ENCODE measurements at regions not wholly inside any gene's neighbourhood (a gene's known extent, or its start where the extent isn't known, plus 50 kb on each side); places are given as distances from the start of the nearest gene placed in this dataset.

DNA sequence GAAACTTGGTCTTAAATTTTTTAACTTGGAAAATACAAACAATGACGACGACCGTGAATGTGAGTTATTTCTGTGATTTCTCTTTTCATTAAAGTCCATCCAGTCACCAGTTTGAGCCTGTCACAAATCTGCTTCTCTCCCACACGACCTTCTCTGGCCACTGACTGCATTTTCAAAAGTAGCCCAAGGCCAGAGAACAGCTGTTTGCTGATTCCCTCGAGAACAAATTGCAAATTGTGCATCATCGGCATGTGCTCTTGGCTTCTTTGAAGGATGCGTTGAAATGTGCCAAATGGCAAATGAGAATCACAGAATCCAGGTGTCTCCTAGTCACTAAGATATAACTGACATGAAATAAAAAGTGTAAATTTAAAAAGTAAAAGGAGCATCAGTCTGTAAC is 106.4 kb downstream of the AQP9 start:
- Histone ChIP-seq H3K9me3 (ENCODE audit: control insufficient read depth in 1 of 2, insufficient read depth in 1 of 2, low read depth in 1 of 2, low read length in 2 of 2) (no peaks in the 10 kb centered on the region), H3K4me2 (ENCODE audit: low read length) (no peak overlapping the region), H3K4me3 (replicated peaks in 1 of 2; ENCODE audit: low read depth in 1 of 2, low read length in 2 of 2) (no peak overlapping the region), H3K4me1 (ENCODE audit: control insufficient read depth in 1 of 2, insufficient read depth in 2 of 2, low read length in 2 of 2) (no peaks in the 10 kb centered on the region), H3K27ac (ENCODE audit: low read depth, low read length) (no peak overlapping the region), H2AFZ (ENCODE audit: low read depth, low read length, poor library complexity, severe bottlenecking) (no peak overlapping the region), H4K20me1 (ENCODE audit: insufficient read depth) (no peaks in the 10 kb centered on the region), H3K36me3 (ENCODE audit: control insufficient read depth in 1 of 2, insufficient read depth in 2 of 2, low read length in 2 of 2) (no peaks in the 10 kb centered on the region), H3K79me2 (ENCODE audit: insufficient read depth, low read length) (no peaks in the 10 kb centered on the region), H3K27me3 (ENCODE audit: insufficient read depth, low read length) (no peaks in the 10 kb centered on the region; the same call in 1 of the 2 replicates), H3K9ac (ENCODE audit: low read length) (no peak overlapping the region), H3K9me2 (ENCODE audit: insufficient read depth) (no peaks in the 10 kb centered on the region)
- no TSS peak for BruUV-seq (replicated peaks)
- DNase-seq (ENCODE audit: low read depth, low spot score) (no peak), ATAC-seq (no peak)
- RAD21 ChIA-PET (ENCODE audit: low non-redundant PET in 1 of 2, low total read pairs in 2 of 2, uncharacterized antibody in 2 of 2, unreplicated experiment in 2 of 2) = no interaction called here
- POLR2A ChIA-PET = no interaction called here
- intact Hi-C loops (cut with micrococcal nuclease) = no loop called here
- CTCF ChIA-PET = no interaction called here
- TF ChIP-seq, protein P1, sequence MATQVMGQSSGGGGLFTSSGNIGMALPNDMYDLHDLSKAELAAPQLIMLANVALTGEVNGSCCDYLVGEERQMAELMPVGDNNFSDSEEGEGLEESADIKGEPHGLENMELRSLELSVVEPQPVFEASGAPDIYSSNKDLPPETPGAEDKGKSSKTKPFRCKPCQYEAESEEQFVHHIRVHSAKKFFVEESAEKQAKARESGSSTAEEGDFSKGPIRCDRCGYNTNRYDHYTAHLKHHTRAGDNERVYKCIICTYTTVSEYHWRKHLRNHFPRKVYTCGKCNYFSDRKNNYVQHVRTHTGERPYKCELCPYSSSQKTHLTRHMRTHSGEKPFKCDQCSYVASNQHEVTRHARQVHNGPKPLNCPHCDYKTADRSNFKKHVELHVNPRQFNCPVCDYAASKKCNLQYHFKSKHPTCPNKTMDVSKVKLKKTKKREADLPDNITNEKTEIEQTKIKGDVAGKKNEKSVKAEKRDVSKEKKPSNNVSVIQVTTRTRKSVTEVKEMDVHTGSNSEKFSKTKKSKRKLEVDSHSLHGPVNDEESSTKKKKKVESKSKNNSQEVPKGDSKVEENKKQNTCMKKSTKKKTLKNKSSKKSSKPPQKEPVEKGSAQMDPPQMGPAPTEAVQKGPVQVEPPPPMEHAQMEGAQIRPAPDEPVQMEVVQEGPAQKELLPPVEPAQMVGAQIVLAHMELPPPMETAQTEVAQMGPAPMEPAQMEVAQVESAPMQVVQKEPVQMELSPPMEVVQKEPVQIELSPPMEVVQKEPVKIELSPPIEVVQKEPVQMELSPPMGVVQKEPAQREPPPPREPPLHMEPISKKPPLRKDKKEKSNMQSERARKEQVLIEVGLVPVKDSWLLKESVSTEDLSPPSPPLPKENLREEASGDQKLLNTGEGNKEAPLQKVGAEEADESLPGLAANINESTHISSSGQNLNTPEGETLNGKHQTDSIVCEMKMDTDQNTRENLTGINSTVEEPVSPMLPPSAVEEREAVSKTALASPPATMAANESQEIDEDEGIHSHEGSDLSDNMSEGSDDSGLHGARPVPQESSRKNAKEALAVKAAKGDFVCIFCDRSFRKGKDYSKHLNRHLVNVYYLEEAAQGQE (IDR thresholded peaks at IDR 0.05; ENCODE audit: low read depth) = no peak
- TF ChIP-seq YY1 (IDR thresholded peaks at IDR 0.05; ENCODE audit: extremely low read depth, insufficient replicate concordance, low read depth, low read length) = no peak
- no peak for TF ChIP-seq SRF (IDR thresholded peaks at IDR 0.05; ENCODE audit: low read depth)
- no peak for TF ChIP-seq FOSL1 (IDR thresholded peaks at IDR 0.05; ENCODE audit: low read depth)
- TF ChIP-seq, protein P2, sequence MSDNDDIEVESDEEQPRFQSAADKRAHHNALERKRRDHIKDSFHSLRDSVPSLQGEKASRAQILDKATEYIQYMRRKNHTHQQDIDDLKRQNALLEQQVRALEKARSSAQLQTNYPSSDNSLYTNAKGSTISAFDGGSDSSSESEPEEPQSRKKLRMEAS (IDR thresholded peaks at IDR 0.05) = no peak
- TF ChIP-seq SIN3A (IDR thresholded peaks at IDR 0.05; ENCODE audit: low read depth) = no peak
- TF ChIP-seq ELF1 (IDR thresholded peaks at IDR 0.05; ENCODE audit: borderline replicate concordance, low read depth) = no peak

DNA sequence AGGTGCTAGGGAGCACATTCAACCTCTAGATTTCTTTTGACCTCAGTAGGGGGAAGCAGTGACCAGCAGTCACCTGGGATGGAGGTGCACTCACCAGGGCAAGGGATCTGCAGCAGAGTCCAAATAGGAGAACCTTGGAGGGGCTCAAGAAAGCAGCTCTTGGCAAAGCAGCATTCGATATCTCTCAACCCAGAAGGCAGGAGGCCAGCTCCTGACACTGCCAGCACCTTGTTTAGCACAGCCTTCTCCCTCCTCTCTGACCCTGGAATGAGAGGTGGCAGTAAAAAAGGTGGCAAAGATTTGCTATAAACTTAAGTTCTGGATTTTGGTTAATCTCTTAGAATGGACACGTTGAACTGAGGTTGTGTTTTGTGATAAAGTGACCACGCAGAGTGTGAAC is 107.9 kb downstream of the AQP9 start:
- Histone ChIP-seq H3K4me1 (ENCODE audit: control insufficient read depth in 1 of 2, insufficient read depth in 2 of 2, low read length in 2 of 2) (no peaks in the 10 kb centered on the region), H3K79me2 (ENCODE audit: insufficient read depth, low read length) (no peaks in the 10 kb centered on the region), H3K27ac (ENCODE audit: low read depth, low read length) (no peak overlapping the region), H3K9me2 (ENCODE audit: insufficient read depth) (no peaks in the 10 kb centered on the region), H3K36me3 (ENCODE audit: control insufficient read depth in 1 of 2, insufficient read depth in 2 of 2, low read length in 2 of 2) (no peaks in the 10 kb centered on the region), H3K9ac (ENCODE audit: low read length) (no peak overlapping the region), H3K9me3 (ENCODE audit: control insufficient read depth in 1 of 2, insufficient read depth in 1 of 2, low read depth in 1 of 2, low read length in 2 of 2) (no peaks in the 10 kb centered on the region), H4K20me1 (ENCODE audit: insufficient read depth) (no peaks in the 10 kb centered on the region), H2AFZ (ENCODE audit: low read depth, low read length, poor library complexity, severe bottlenecking) (no peak overlapping the region), H3K4me2 (ENCODE audit: low read length) (no peak overlapping the region), H3K27me3 (ENCODE audit: insufficient read depth, low read length) (no peaks in the 10 kb centered on the region; the same call in 1 of the 2 replicates), H3K4me3 (replicated peaks in 1 of 2; ENCODE audit: low read depth in 1 of 2, low read length in 2 of 2) (no peak overlapping the region)
- no peak for TF ChIP-seq JUND (IDR thresholded peaks at IDR 0.05)
- TF ChIP-seq, protein P3, sequence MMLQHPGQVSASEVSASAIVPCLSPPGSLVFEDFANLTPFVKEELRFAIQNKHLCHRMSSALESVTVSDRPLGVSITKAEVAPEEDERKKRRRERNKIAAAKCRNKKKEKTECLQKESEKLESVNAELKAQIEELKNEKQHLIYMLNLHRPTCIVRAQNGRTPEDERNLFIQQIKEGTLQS (IDR thresholded peaks at IDR 0.05) = no peak
- TF ChIP-seq FOSL1 (IDR thresholded peaks at IDR 0.05; ENCODE audit: low read depth) = no peak
- DNase-seq (ENCODE audit: low read depth, low spot score) (no peak), ATAC-seq (no peak)
- intact Hi-C loops (cut with micrococcal nuclease) = no loop called here
- BruUV-seq (replicated peaks) = no TSS peak
- CTCF ChIA-PET = no interaction called here
- POLR2A ChIA-PET = no interaction called here
- RAD21 ChIA-PET (ENCODE audit: low non-redundant PET in 1 of 2, low total read pairs in 2 of 2, uncharacterized antibody in 2 of 2, unreplicated experiment in 2 of 2) = no interaction called here

Measured in HCT116 (cell line).